HG03108 (cell line): ENCODE measurements at regions not wholly inside any gene's neighbourhood (a gene's known extent, or its start where the extent isn't known, plus 50 kb on each side); places are given as distances from the start of the nearest gene placed in this dataset.

Experiments
- ATAC-seq: cut with Tn5 transposase; IDR thresholded peaks from one replicate; pipeline ENCODE4 v1.9.1; 2021; ENCODE audit warnings: moderate library complexity; ENCODE audit not compliant: unreplicated experiment

- ATAC-seq, result no peak
Observed at GRCh38 chr4:1512738-1513660, 106.8 kb upstream of the NKX1-1 start.

GRCh38 chr4:1512051-1512737 lies 106.0 kb upstream of the NKX1-1 start:
- no peak for ATAC-seq

- ATAC-seq, result no peak
Observed at GRCh38 chr4:1511441-1512041, 105.3 kb upstream of the NKX1-1 start.

GRCh38 chr4:1510931-1511330 lies 104.7 kb upstream of the NKX1-1 start:
- ATAC-seq, result no peak

- ATAC-seq, result no peak
Observed at GRCh38 chr4:1509366-1509765, 103.1 kb upstream of the NKX1-1 start.

GRCh38 chr4:1508161-1509160 lies 102.2 kb upstream of the NKX1-1 start:
- ATAC-seq, result no peak

GRCh38 chr4:1506956-1507721 lies 100.9 kb upstream of the NKX1-1 start:
- ATAC-seq, result no peak

- ATAC-seq, result no peak
Observed at GRCh38 chr4:1505511-1506460, 99.5 kb upstream of the NKX1-1 start.

GRCh38 chr4:1504595-1505500 lies 98.6 kb upstream of the NKX1-1 start:
- no peak for ATAC-seq

GRCh38 chr4:1503583-1504471 lies 97.6 kb upstream of the NKX1-1 start:
- ATAC-seq, result no peak

GRCh38 chr4:1502976-1503375 lies 96.7 kb upstream of the NKX1-1 start:
- no peak for ATAC-seq

- no peak for ATAC-seq
Observed at GRCh38 chr4:1502501-1502886, 96.3 kb upstream of the NKX1-1 start.

GRCh38 chr4:1501754-1502500 lies 95.7 kb upstream of the NKX1-1 start:
- no peak for ATAC-seq

- ATAC-seq, result no peak
Observed at GRCh38 chr4:1500966-1501753, 94.9 kb upstream of the NKX1-1 start.
